HG03103 (cell line): ENCODE measurements at regions not wholly inside any gene's neighbourhood (a gene's known extent, or its start where the extent isn't known, plus 50 kb on each side); places are given as distances from the start of the nearest gene placed in this dataset.
"Not testable (repeated sequence)": the region's sequence is repeated elsewhere in the genome, so short reads cannot be mapped to it uniquely, and the experiment has no call there.

Source experiments
- ATAC-seq: cut with Tn5 transposase; IDR thresholded peaks from one replicate; pipeline ENCODE4 v1.9.1; 2021; ENCODE audit warnings: low read depth; ENCODE audit not compliant: unreplicated experiment

DNA sequence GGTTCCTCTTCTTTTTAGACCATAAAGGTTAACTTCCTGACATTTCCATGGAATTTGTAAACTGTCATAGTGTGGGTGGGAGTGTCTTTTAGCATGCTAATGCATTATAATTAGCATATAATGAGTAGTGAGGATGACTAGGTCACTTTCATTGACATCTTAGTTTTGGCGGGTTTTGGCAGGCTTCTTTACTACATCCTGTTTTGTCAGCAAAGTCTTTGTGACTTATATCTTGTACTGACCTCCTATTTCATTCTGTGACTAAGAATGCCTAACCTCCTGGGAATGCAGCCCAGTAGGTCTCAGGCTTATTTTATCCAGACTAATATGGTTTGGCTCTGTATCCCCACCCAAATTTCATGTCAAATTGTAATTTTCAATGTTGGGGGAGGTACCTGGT is 149.6 kb upstream of the SYNCRIP start:
- no peak for ATAC-seq

DNA sequence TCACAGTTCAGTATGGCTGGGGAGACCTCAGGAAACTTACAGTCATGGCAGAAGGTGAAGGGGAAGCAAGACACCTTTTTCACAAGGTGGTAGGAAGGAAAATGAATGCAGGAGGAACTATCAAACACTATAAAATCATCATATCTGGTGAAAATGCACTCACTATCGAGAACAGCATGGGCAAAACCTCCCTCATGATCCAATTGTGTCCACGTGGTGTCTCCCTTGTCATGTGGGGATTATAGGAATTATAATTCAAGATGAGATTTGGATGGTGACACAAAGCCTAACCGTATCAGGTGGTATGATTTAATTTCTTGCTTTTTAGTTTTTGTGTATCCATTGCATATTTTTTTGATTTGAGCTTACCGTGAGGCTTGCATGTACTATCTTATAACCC is 133.2 kb upstream of the SYNCRIP start:
- no peak for ATAC-seq

DNA sequence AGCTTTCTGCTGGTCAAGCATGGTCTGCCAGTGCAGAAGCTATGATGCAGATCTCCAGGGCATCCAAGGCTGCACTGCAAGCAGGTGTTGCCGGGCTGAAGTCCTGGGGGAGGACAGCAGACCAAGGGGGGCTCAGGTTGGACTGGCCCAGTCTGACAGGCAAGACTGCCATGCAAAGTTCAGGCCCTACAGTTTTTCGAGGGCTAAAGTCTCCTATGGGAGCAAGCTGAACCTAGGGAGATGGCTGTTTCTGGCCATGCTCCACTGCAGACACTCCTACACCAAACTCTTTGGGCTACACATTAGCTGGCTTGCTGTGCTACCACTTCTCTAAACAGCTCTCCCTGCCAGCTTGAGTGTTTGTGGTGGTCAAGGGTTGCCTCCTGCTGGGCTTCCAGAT is 130.0 kb upstream of the SYNCRIP start:
- no peak for ATAC-seq

DNA sequence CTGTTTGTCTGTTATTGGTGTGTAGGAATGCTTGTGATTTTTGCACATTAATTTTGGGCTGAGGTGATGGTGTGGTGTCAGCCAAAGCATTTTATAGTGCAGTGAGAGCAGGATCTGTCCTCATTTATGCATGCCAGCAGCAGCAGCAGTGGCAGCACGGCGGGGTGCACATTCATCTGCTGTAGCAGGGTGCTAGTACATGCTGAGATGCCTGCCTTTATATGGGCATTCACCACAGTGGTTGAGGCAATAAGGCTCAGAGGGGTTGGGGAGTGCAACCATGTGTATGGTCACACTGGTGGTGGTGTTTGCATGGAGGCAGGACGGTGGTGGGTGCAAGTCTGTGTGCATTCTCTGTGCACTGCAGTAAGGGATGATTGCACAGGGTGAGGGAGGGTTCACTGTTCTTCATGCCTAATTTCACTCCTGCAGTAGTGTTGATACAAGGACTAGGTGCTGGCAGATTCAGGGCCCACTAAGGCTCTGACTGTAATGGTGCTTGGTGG is 129.3 kb upstream of the SYNCRIP start:
- no peak for ATAC-seq

DNA sequence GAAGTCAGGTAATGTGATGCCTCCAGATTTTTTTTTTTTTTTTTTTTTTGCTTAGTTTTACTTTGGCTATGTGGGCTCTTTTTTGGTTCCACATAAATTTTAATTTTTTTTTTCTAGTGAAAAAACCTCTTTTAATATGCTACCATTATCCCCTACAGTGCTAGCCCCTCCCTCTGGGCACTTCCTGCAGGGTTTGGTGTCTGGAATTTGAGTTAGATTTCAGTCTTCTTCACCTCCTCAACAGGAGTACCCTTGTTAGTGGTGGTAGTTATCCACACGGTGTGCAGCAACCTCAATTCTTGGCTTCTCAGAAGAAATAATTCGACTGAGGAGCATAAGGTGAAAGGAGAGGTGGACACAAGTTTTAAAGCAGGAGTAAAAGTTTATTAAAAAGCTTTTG is 128.8 kb upstream of the SYNCRIP start:
- no peak for ATAC-seq

DNA sequence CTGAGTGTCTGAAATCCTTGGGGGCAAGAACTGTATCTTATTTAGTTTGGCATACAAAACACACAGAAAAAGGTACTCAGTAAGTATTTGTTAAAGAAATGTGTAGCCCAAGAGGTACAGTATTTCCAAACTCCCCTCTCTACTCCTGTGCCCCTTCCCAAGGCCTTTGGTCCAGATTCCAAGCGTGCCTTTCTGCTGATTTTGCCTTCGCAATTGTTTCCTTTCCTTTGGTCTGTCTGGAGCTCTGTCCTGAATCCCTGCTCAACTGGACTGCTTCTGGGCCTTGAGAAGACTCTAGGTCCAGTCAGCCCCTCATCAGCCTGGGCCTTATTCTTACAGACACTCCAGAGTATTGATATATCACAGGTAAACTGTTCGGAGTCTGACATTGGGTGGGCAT is 122.2 kb upstream of the SYNCRIP start:
- ATAC-seq: no peak

DNA sequence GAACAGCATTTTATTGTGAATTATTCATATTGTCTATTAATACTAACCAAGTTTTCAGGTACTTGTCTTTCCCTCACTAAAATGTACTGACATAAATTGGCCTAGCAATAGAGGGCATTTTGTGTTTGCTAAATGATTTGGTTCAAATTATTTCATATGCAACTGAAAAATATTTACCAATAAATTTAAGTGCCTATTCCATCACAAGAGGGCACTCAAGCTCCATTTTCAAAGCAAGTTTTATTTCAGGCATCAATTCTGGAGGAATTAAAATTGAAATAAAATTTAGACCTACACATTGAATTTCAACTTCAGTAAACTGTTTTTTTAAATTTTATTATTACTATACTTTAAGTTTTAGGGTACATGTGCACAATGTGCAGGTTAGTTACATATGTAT is 114.3 kb upstream of the SYNCRIP start:
- no peak for ATAC-seq

DNA sequence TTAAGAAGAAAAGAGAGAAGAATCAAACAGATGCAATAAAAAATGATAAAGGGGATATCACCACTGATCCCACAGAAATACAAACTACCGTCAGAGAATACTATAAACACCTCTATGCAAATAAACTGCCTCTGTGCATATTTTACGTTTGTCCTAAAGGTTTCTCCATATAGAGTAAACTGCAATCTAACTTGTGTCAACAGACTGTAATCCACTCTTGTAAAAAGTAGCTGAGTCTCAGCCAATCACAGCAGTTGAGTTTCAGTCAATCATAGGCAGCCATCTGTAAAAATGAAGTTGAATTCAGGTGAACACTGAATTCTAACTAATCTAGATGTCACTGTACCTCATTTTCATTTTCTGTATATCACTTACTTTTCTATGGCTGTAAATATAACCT is 112.2 kb upstream of the SYNCRIP start:
- no peak for ATAC-seq

DNA sequence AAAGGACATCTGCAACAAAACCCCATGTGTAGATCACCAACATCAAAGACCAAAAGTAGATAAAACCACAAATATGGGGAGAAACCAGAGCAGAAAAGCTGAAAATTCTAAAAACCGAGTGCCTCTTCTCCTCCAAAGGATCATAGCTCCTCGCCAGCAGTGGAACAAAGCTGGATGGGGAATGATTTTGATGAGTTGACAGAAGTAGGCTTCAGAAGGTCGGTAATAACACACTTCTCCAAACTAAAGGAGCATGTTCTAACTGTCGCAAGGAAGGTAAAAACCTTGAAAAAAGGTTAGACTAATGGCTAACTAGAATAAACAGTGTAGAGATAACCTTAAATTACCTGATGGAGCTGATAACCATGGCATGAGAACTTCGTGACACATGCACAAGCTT is 109.9 kb upstream of the SYNCRIP start:
- ATAC-seq: no peak

DNA sequence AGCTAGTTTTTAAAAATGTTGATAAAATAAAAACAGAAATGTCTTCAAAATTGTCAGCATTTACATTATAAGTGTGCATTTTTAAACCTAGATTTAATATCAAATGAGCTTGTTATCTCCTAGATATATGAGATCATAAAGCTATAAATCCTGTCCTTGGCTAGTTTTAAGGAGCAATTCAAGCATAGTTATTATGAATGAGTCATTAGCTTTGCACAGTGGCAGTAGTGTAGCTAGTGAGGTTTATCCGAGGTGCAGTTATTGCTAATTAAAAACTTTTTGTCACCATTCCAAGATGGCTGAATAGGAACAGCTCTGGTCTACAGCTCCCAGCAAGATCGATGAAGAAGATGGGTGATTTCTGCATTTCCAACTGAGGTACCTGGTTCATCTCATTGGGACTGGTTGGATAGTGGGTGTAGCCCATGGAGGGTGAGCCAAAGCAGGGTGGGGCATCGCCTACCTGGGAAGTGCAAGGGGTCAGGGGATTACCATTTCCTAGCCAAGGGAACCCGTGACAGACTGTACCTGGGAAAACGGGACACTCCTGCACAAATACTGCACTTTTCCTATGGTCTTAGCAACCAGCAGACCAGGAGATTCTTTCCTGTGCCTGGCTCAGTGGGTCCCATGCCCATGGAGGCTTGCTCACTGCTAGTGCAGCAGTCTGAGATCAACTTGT is 108.8 kb upstream of the SYNCRIP start:
- no peak for ATAC-seq

DNA sequence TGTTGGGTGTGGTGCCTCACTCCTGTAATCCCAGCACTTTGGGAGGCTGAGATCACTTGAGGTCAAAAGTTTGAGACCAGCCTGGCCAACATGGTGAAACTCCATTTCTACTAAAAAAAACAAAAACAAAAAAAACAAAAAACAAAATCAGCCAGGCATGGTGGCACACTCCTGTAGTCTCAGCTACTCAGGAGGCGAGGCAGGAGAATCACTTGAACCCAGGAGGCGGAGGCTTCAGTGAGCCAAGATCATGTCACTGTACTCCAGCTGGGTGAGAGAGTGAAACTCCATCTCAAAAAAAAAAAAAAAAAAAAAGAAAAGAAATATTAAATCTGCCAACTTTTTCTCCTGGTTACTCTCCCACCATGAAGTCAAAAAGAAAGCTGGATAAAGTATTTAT is 107.5 kb upstream of the SYNCRIP start:
- ATAC-seq: not testable (repeated sequence)

DNA sequence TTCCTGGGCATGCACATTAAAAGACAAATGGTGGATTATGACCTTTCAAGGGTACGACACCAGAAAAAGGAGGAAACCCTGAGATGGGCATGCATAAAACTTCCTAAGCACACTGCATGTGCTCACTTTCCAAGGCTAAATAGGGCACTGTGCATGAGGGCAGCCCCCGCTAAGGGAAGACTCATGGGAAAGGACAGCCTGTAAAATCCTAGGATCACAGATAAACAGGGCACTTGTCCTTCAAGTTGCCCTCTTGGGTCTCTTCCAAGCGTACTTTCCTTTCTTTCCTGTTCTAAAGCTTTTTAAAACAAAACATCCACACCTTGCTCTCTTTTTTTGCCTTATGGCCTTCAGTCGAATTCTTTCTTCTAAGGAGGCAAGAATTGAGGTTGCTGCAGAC is 106.5 kb upstream of the SYNCRIP start:
- ATAC-seq: no peak

DNA sequence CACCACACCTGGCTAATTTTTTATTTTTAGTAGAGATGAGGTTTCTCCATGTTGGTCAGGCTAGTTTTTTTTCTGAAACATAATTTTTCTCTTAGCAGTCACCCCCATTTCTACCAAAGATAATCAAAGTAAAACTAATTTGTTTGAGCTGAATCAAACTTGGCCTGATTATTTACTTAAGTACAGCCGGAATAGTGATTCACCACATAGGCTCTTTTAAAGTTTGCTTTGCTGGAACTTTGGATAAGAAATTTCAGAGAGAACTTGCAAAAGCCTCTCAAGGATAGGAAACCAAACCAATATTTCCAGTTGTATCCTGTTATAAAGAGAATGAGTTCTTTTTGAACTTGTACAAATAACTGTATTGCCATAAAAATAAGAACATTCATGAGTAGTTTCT is 105.0 kb upstream of the SYNCRIP start:
- ATAC-seq: no peak

DNA sequence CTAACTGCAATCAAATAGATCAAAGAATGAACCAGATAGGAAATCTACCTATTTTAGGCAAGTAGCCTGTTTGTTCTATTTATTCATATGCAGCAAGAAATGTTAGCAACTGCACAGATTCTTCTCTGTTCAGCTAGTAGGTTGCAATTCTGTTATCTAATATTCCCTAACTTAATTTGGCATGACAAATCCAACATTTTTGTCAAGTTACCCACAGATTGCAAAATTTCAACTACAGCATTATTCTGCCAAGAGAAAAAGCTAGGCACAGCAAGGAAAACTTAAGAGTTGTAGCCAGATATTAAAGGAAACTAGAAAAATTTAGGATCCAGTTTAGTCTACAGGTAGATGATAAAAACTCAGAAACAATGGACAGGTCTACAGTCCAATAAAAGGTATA is 104.4 kb upstream of the SYNCRIP start:
- ATAC-seq: no peak

DNA sequence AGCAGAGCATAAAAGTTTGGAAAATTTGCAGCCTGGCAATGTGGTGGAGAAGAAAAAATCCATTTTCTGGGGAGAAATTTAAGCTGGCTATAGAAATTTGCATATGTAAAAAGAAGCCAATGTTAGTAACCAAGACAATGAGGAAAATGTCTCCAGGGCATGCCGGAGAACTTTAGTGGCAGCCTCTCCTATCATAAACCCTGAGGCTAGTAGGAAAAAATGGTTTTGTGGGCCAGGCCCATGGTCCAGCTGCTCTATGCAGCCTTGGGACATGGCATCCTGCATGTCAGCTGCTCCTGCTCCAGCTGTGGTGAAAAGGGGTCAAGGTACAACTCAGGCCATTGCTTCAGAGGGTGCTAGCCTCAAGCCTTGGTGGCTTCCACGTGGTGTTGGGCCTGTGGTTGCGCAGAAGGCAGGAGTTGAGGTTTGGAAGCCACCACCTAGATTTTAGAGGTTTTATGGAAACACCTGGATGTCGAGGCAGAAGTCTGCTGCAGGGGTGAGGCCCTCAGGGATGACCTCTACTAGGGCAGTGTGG is 101.8 kb upstream of the SYNCRIP start:
- ATAC-seq: no peak

DNA sequence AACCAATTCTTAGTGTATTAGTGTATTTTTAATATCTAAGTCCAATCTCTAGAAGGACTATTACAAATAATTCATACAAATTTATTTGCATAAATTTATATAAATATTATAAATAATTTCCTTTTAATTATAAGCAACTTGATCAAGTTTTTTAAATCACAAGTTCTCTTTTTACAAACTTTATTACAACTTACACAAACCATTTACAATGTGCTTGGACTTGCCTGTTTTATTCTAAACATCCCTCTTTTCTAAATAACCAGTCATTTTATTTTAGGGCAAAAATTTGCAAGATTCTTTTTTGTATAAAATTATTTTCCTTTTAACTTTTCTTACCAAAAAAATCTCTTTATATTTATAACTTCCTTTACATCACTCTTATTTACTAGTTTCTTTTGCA is 83.5 kb upstream of the SYNCRIP start:
- no peak for ATAC-seq

DNA sequence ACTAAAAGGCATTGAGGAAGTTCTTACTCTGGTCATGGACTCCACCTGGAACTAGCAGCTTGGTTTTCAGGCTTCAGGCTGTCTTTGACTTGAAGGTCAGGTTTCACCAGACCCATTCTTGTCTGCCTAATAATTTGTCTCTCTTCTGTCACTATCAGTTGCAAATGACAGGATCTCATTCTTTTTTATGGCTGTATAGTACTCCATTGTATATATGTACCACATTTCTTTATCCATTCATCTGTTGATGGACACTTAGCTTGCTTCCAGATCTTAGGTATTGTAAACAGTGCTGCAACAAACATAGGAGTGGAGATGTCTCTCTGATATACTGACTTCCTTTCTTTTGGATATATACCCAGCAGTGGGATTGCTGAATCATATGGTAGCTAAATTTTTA is 73.1 kb upstream of the SYNCRIP start:
- ATAC-seq: no peak

DNA sequence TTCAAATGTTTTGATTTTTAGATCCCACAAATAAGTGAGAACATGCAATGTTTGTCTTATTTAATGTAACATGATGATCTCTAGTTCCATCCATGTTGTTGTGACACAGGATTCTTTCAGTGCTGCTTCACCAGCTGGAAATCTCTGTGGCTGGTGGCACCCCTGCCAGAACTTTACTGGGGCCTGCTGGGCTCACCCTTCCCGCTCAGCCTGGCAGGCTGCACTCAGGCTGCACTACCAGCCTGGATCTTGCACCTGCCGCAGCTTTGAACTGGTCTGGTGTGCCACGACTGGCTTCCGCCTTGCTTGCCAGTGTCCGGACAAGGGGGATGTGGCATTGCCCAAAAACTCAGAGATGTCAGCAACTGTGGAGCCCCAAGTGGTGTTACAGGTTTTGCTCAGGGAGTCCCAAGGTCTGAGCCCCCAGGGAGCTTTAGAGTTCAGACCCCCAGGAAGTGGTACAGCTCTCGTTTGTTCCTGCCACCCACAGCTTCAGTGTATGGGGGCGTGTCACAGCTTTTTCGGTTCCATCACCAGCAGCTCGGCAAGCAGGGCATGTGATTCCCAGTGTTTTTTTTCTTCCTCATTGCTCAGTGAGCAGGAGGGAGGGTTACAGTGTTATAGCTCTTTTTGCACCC is 72.3 kb upstream of the SYNCRIP start:
- no peak for ATAC-seq

DNA sequence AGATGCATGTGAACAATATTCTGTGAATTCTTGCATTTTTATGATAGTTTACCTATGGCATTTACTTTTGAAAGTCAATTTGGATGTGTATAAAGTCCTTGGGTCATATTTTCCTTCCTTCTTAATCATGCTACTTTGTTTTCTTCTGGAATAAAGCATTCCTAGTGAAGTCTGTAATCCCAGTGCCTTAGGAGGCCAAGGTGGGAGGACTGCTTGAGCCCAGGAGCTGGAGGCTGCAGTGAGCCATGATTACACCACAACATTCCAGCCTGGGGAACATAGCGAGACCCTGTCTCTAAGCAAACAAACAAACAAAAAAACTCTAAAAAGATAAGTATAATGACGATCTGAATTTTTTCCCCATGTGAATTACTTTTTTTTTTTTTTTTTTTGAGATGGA is 69.7 kb upstream of the SYNCRIP start:
- ATAC-seq: no peak

DNA sequence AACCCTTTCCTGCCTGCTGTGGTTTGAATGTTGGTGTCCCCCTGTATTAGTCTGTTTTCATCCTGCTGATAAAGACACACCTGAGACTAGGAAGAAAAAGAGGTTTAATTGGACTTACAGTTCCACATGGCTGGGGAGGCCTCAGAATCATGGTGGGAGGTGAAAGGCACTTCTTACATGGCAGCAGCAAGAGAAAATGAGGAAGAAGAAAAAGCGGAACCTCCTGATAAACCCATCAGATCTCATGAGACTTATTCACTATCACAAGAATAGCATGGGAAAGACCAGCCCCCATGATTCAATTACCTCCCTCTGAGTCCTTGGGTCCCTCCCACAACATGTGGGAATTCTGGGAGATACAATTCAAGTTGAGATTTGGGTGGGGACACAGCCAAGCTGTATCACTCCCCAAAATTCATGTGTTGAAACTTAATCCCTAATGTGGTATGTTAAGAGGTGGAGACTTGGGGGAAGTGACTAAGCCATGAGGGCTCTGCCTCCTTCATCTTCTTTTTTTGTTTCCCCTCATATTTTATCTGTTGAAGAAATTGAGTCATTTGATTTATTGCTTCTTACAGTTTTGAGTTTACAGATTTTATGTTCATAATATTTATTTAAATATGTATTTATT is 64.9 kb upstream of the SYNCRIP start:
- not testable (repeated sequence) for ATAC-seq

DNA sequence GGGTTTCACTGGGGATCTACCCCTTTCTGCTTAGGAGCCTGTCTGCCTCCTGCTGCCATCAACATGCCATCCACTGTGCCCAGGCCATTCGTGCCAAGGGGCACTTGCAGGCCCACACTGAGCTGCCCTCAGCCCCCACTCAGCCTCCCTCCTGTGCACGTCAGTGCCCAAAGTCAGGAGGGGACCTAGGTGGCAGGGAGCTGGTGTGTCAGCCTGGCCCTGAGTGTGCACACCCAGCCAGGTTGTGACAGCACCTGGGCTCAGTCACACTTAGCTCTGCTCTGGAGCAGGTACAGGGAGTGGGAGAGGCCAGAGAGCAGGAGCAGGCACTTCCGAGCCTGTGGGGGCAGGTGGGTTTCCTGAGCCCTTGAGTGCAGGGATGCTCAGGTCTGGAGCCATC is 63.6 kb upstream of the SYNCRIP start:
- ATAC-seq: no peak

DNA sequence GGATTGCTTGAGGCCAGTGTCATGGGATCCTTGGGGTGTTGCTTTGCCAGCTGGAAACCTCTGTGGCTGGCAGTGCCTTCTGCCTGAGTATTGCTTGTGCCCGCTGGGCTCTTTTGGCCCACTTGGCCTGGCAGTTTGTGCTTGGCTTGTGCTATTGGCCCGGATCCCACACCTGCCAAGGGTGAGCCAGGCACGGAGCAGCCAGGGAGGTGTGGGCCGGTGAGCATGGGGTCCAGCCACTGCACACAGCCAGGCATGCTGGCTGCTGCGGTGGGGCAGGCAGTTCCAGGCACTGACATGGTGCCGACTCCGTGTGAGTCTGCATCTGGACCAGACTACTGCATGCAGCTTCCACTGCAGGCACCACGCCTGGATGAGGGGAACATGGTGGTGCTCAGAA is 62.5 kb upstream of the SYNCRIP start:
- no peak for ATAC-seq
